ENCODE measurements at regions not wholly inside any gene's neighbourhood (a gene's known extent, or its start where the extent isn't known, plus 50 kb on each side); places are given as distances from the start of the nearest gene placed in this dataset.

DNA sequence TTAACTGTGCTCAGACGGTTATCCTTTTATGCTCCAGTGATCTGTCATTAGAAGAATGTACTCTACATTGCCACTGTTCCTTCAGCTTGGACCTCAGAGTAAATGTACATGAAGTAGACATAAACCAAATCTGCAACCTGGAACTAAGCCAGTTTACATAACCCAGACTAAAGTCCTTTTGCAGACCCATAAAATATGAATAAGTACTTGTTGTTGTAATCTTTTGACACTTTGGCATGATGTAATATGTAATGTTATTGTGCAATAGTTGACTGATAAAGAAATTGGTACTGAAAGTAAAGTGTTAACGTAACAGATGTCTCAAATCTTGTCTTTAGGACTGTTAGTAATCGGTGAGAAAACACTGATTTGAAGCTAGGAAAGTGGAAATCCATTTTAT lies 115.8 kb upstream of the SORCS1 start:
- DNase-seq (ENCODE audit: extremely low spot score), result no peak
- TF ChIP-seq, protein P1, sequence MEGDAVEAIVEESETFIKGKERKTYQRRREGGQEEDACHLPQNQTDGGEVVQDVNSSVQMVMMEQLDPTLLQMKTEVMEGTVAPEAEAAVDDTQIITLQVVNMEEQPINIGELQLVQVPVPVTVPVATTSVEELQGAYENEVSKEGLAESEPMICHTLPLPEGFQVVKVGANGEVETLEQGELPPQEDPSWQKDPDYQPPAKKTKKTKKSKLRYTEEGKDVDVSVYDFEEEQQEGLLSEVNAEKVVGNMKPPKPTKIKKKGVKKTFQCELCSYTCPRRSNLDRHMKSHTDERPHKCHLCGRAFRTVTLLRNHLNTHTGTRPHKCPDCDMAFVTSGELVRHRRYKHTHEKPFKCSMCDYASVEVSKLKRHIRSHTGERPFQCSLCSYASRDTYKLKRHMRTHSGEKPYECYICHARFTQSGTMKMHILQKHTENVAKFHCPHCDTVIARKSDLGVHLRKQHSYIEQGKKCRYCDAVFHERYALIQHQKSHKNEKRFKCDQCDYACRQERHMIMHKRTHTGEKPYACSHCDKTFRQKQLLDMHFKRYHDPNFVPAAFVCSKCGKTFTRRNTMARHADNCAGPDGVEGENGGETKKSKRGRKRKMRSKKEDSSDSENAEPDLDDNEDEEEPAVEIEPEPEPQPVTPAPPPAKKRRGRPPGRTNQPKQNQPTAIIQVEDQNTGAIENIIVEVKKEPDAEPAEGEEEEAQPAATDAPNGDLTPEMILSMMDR (IDR thresholded peaks at IDR 0.05; ENCODE audit: control extremely low read depth, extremely low read depth, low read depth, missing control alignments), result no peak
- POLR2A ChIA-PET, result no interaction called here
- CTCF ChIA-PET, result interaction anchor here (0.7 to 1.5 kb wide), 4 partner anchors 9 to 22 kb away, joined by 3 to 6 read pairs (median 4); no protein-coding TSS in a partner anchor

DNA sequence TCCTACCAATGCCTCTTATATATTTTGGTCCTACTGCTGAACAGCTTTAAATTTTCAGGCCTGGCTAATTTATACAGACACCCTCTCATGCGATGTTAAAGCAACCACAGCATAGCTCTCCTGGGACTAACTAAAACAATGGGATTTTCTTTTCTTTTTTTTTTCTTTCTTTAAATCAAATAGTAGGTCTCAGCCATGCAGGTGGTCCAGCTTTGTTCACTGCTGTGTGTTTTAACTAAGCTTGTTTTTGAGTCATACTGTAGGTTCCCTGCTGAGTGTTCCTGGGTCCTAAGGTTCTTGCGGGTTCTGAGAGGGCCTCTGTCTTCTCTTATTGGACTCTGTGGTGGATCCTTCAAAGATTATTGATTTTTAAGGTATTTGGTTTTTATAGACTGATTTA lies 113.1 kb upstream of the SORCS1 start:
- CTCF ChIA-PET, result interaction anchor here (0.8 to 1.6 kb wide), 3 partner anchors 9 to 35 kb away, joined by 3 read pairs; no protein-coding TSS in a partner anchor
- POLR2A ChIA-PET, result no interaction called here
- TF ChIP-seq, protein P1 (IDR thresholded peaks at IDR 0.05; ENCODE audit: control extremely low read depth, extremely low read depth, low read depth, missing control alignments), result no peak
- DNase-seq (ENCODE audit: extremely low spot score), result no peak

DNA sequence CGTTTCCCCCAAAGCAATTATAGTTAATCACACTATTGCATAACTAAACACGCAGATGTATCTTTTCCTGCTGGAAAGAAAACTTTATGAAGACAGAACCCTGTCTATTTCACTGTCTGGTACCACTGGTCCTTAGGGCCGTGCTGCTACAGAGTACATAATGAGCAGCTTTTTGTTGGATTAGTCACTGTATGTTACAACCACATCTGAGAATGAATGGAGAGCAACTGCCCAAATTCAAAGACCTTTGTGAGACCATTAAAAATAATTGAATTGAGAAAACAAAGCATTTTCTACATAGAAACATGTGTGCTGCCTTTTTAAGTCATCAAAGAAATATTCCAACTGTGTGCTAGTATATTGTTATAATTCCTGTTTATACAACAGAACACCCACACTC lies 111.3 kb upstream of the SORCS1 start:
- CTCF ChIA-PET, result no interaction called here
- POLR2A ChIA-PET, result no interaction called here
- no peak for DNase-seq (ENCODE audit: extremely low spot score)
- TF ChIP-seq, protein P1 (IDR thresholded peaks at IDR 0.05; ENCODE audit: control extremely low read depth, extremely low read depth, low read depth, missing control alignments), result no peak

DNA sequence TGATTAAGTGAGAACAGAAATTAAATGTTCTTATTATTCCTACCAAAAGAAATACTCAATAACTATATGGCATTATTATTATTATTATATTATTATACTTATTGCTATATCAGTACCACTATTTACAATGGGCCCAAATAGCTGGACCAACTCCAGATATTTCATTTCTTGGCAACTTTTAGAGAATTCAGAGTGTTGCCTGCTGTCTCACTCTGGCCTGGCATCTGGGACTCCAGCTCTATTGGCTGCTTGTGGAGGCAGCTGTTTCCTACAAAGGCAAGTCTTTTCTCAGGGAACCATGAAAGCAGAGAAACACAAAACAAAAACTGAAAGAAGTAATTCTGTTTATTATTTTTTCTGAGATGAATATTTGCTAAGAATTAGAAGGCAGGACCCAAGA lies 105.1 kb upstream of the SORCS1 start:
- POLR2A ChIA-PET, result no interaction called here
- CTCF ChIA-PET, result interaction anchor here (1.2 kb wide), 1 partner anchor 10 kb away, joined by 3 read pairs; no protein-coding TSS in a partner anchor
- no peak for DNase-seq (ENCODE audit: extremely low spot score)
- TF ChIP-seq, protein P1 (IDR thresholded peaks at IDR 0.05; ENCODE audit: control extremely low read depth, extremely low read depth, low read depth, missing control alignments), result no peak

DNA sequence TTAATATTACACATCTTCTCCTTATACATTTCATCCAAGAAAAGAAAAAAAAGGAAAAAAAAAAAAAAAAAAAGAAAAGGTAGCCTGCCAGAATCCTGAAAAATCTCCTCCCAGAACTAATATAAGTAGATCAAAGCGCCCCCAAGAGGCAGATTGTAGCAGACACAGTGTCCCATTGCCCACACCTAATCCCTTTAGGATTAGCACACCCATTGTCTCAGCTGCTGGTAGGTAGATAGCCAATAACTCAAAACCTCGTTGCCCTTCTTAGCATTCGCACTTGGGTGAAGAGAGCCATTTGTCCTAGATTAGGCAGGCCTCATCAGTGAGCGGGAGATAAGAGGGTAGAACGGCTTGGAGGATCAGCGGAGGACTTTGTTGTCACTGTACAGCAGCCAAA lies 100.2 kb upstream of the SORCS1 start:
- DNase-seq (ENCODE audit: extremely low spot score), result no peak
- POLR2A ChIA-PET, result no interaction called here
- CTCF ChIA-PET, result interaction anchor here (1.8 kb wide), 1 partner anchor 9 kb away, joined by 3 read pairs; no protein-coding TSS in a partner anchor
- TF ChIP-seq, protein P1 (IDR thresholded peaks at IDR 0.05; ENCODE audit: control extremely low read depth, extremely low read depth, low read depth, missing control alignments), result no peak

DNA sequence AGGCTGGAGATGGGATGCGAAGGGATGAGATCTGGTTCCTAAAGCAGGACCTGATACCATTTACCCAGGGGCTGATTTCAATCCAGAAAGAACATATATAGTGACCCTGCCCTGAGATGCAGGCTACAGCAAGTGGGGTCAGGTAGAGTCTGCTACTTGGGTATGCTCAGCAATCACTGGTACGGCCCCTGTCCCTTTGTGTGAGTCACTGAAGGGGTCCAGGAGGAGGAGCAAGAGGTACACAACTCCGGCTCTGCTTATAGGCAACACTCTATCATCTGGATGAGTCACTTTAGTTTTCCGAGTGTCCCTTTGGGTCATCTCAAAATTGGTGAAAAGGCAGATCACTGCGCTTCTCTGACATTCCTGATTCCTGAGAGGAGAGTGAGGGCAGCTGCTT lies 79.6 kb upstream of the SORCS1 start:
- no peak for DNase-seq (ENCODE audit: extremely low spot score)
- TF ChIP-seq, protein P1 (IDR thresholded peaks at IDR 0.05; ENCODE audit: control extremely low read depth, extremely low read depth, low read depth, missing control alignments), result no peak
- POLR2A ChIA-PET, result no interaction called here
- CTCF ChIA-PET, result no interaction called here

DNA sequence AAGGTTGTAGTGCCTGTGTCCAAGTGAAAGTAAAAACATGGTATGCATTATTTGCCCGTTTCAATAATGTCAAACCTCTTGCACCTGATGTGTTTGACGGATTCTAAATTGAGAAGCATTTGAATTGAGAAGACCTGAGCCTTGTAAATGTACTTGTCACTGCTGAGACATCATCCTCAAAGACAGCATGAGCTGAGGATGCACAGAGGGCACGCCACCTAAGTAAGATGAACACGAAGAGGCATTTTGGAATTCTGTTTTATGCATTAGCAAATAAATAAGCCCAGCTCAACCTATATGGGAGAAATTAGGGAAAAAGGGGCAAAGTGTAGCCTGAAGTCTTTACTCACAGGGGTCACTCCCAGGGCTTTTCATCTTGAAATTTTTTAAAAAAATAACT lies 73.8 kb upstream of the SORCS1 start:
- ChIA-PET CTCF (no interaction called here), POLR2A (no interaction called here)
- DNase-seq (ENCODE audit: extremely low spot score), result no peak
- TF ChIP-seq, protein P1 (IDR thresholded peaks at IDR 0.05; ENCODE audit: control extremely low read depth, extremely low read depth, low read depth, missing control alignments), result no peak

Data from GM10248 (cell line).